GM13976 (cell line): ENCODE measurements at regions not wholly inside any gene's neighbourhood (a gene's known extent, or its start where the extent isn't known, plus 50 kb on each side); places are given as distances from the start of the nearest gene placed in this dataset.

Experiments
- DNase-seq: peaks from one replicate; pipeline ENCODE4 v3.0.0; 2012; ENCODE audit warnings: low spot score
- in situ Hi-C: fragments of 300-500 bp; cut with MboI; formaldehyde crosslinking; loops from one replicate; pipeline ENCODE4 v1.12.0; 2022; ENCODE audit warnings: low sequenced_read_pairs, mixed read lengths, inconsistent platforms; ENCODE audit not compliant: unreplicated experiment
- TF ChIP-seq, protein P1 (sequence below): IDR thresholded peaks from 2 replicates; pipeline ENCODE4 v1.5.1; 2012; ENCODE audit warnings: borderline replicate concordance, mild to moderate bottlenecking; ENCODE audit not compliant: insufficient read depth; ENCODE audit errors: extremely low read depth, missing control alignments, control extremely low read depth

DNA sequence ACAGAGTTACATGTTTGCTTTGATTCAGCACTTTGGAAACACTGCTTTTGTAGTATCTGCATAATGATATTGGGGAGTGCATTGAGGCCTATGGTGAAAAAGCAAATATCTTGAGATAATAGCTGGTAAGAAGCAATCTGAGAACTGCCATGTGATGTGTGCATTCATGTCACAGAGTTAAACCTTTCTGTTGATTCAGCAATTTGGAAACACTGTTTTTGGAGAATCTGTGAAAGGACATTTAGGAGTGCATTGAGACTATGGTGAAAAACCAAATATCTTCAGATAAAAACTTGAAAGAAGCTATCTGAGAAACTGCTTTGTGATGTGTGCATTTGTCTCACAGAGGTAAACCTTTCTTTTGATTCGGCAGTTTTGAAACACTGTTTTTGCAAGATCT is 346.8 kb downstream of the OR4C45 start:
- TF ChIP-seq, protein P1, sequence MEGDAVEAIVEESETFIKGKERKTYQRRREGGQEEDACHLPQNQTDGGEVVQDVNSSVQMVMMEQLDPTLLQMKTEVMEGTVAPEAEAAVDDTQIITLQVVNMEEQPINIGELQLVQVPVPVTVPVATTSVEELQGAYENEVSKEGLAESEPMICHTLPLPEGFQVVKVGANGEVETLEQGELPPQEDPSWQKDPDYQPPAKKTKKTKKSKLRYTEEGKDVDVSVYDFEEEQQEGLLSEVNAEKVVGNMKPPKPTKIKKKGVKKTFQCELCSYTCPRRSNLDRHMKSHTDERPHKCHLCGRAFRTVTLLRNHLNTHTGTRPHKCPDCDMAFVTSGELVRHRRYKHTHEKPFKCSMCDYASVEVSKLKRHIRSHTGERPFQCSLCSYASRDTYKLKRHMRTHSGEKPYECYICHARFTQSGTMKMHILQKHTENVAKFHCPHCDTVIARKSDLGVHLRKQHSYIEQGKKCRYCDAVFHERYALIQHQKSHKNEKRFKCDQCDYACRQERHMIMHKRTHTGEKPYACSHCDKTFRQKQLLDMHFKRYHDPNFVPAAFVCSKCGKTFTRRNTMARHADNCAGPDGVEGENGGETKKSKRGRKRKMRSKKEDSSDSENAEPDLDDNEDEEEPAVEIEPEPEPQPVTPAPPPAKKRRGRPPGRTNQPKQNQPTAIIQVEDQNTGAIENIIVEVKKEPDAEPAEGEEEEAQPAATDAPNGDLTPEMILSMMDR, result no peak
- DNase-seq, result no peak
- in situ Hi-C loops, result no loop called here

DNA sequence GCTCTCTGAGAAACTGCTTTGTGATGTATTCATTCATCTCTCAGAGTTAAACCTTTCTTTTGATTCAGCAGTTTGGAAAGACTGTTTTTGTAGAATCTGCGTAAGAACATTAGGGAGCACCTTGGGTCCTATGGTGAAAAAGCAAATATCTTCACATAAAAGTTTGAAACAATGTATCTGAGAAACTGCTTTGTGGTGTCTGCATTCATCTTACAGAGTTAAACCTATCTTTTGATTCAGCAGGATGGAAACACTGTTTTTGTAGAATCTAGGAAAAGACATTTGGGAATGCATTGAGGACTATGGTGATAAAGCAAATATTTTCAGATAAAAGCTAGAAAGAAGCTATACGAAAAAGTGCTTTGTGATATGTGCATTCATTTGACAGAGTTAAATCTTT is 361.3 kb downstream of the OR4C45 start:
- in situ Hi-C loops, result no loop called here
- no peak for DNase-seq
- TF ChIP-seq, protein P1, result no peak

DNA sequence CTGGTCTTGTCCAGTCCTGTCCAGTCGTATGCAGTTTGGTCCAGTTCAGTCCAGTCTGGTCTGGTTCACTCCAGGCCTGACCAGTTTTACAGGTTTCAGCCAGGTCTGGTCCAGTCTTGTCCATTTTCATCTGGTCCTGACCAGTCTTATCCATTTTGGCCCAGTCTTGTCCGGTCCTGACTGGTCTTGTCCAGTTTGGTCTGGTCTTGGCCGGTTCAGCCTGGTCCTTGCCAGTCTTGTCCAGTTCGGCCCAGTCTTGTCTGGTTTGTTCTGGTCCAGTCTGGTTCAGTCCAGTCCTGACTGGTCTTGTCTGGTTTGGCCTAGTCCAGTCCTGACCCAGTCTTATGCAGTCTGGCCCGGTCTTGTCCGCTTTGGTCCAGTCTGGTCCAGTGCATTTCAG is 380.2 kb downstream of the OR4C45 start:
- TF ChIP-seq, protein P1, result no peak
- no peak for DNase-seq
- in situ Hi-C loops, result no loop called here

DNA sequence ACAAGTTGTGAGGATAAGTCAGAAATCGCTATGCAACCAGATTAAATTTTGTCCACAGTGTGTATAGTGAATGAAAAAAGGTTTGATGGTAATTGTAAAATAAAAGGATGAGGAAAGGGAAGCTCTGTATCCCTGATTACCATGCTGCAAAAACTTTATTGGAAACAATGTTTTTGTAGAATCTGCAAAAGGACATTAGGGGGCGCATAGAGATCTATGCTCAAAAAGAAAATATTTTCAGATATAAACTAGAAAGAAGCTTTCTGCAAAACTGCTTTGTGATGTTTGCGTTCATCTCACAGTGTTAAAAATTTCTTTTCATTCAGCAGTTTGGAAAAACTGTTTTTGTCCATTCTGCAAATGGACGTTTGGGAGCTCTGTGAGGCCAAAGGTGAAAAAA is 390.5 kb downstream of the OR4C45 start:
- no peak for DNase-seq
- TF ChIP-seq, protein P1, result no peak
- in situ Hi-C loops, result no loop called here
